ENCODE measurements at regions not wholly inside any gene's neighbourhood (a gene's known extent, or its start where the extent isn't known, plus 50 kb on each side); places are given as distances from the start of the nearest gene placed in this dataset.

DNA sequence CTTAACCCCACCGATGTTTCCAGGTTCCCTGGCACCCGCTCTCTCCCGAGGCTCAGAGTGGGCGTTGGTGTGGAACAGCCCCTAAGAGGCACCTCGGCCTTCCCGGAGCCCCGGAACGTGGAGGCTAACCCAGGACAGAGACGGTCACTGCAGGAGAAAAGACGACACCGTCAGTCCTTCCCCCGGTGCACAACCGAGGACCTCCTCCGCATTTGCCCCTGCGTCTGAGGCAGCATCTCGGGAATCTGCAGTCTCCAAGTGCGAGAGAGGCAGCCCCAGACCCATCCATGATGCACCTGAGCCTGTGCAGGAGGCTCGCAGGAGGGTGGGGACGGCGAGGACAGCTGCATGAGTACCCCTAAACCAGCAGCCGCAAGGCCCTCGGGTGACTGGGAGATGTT lies 204.9 kb upstream of the SALL3 start:
- no peak for DNase-seq

DNA sequence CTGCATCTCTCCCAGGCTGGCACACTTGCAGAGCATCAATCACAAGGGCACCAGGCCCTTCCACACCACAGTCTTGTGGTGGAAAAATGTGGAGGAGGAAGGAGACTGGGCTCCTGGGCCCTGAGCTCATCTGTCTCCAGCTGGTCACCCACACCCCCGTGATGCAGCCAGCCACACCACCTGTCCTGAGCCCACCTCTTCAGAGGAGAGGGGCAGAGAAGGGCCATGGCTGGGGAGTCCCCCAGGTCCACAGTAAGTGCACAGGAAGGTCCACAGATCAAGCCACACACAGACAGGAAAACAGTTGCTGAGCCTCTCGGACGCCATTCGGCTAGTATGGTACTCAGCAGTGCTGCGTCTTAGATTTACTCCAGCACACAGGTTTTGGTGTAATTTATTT lies 203.5 kb upstream of the SALL3 start:
- DNase-seq: no peak

DNA sequence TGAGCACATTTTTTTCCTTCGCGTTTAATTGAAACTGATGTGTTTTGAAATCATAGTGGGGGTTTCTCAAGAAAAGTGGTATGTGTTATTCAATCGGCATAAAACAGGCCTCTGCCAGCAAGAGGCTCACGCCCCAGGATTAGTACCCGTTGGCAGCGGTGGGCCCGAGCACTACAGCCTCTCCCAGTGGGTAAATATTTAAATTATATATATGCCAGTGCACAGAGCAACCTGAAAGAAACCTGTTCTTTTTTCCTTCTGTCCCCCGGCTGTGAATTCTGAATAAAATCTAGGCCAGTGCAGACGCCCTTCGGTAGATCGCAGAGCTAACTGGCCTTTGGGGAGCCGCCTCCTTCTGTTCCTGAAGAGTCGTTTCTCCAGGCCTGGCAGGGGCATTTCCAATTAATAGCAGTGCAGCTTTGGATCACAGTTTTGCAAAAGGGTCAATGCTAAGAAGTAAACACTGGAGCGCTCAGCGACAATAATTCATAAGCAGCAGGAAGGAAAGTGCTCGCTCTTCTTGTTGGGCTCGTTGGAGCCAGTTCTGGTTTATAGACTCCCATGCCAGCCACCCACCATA lies 202.8 kb upstream of the SALL3 start:
- peak in 1 of 58 donors; percentile 5 for DNase-seq

DNA sequence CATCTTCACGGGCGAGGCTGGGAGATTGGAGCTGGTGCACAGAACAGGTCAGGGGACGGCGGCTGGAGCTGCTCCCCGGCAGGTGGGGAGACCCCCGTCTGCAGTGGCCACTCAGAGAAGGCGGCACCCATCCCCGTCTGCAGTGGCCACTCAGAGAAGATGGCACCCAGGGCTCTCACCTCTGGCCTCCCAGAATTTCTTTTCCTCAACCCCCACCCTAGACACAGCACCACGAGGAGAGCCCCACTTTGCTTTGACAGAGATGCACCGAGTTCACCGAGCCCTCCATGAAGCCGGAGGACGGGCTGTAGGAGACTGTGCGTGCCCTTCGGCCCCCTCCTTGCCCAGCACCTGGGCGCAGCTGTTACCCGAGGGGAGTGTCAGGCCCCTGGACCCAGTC lies 201.6 kb upstream of the SALL3 start:
- no peak for DNase-seq

DNA sequence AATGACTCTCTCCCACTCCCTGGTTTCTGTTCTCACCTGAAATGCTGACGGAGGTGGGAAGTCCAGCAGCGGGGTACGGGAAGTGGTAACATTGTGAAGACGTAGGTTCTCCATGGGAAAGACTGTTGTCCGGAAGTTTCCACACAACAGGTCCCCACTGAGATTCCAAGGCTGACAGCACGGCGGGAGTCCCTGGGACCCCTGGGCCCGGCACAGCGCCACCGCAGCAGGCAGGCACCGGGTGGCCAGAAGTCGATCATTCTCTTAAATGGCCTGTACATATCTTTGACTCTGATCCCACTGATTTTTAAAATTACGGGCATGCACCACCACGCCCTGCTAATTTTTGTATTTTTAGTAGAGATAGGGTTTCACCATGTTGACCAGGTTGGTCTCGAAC lies 201.0 kb upstream of the SALL3 start:
- no peak for DNase-seq

DNA sequence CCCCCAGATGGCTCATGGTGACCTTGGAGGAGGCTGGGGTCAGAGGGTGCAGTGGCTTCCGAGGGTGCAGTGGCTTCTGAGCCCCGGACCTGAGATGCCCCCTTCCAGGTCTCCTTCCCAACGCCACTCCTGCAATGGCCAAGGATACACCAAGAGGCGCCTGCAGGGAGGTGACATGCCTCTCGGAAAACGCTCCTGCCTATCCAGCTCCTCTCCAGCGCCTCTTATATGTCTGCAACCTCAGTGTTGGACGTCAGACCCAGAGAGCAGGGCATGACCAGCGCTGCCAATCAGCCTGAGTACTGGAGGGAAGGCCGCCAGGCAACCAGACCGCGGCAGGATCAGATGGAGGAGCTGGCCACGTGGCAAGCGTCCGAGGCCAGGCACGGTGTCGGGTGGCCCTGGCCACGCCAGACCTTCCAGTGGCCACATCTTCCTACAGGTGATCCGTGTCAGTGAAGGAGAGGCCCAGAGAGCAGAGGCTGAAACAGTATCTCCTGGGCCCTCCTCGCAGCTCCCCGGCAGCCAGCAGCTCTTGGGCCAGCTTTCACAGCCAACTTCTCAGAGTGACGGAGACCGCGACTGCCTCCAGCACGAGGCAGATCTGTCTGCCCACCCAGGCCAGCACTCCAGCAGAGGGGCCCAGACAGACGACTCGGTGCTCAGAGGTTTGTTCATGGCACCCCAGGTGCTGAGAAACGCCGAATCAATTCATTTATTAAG lies 199.5 kb upstream of the SALL3 start:
- no peak for DNase-seq

DNA sequence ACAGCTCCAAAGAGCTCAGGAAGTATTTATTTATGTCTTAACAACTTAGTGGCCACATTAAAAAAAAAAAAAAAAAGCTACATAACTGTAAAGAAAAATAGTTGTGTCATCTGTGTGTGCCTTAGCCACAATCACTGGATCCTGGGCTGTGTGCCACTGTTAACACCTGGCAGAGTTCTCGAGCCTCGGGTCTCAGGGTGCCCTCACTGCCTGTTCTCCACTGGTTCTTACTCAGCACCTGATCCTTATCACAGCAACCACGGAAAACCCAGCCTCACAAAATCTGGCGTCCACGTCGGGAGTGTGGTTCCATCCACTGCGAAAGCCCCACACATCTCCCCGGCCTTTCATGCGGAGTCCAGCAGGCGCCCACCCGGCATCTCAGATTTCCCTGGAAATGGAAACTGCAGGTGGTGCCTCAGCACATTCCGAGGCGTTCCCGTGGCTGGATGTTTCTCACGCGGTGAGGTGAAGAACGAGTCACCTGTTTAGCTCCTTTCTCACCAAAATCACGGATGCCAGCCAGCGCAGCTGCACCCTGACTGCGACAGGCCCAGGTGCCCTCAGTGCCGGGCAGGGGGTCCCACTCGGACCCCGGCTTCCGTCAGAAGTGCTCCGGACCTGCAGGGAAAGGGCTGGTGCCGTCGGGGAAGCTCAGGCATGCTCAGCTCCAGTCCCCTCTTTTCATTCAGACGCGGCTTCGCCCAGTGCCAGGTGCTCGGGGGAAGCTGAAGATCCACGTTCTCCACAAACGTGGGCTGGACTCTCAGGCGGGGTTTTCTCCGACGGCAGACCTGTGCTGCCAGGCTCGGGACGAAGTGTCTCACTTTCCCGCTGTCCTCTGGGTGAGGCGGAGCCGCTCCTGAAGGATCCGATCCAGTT lies 198.7 kb upstream of the SALL3 start:
- no peak for DNase-seq

DNA sequence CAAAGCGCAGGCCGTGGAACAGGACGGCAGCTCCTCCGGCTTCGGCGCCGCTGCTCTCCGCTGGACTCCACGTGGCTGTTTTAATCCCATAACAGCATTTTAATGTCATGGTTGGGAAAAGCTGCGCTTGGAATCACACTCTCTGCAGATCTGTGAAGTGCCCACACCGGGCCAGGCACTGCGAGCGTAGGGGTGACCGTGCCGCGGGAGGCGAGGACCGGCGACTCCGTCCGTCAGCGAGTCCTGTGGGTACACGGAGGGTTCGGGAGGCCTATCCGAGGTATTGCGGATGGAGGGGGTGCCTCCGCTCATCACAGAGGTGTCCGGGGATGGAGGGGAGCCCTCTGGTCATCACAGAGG lies 198.0 kb upstream of the SALL3 start:
- DNase-seq: no peak

DNA sequence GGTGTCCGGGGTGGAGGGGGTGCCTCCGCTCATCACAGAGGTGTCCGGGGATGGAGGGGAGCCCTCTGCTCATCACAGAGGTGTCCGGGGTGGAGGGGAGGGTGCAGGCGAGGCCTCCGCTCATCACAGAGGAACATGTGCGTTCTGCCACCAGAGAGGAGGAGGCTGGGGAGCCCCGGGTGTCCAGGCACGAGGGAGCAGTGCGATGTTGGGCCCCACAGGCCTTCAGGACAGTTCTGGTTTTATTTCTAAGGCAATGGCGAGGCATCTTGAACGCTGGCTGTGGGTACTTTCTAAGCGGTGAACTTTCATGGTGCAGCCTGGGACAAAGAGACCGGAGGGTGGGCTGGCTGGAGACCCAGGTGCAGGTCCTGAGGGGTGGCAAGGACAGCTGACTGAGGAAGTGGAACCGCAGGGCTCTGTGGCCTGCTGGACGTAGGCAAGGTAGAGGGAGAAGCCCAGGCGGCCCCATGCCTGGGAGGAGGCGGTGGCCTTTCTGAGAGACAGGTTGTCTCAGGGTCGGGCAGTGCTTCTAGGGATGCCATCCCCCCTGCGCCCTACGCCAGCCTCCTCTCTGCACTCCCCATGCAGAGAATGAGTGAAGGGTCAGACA lies 196.6 kb upstream of the SALL3 start:
- no peak for DNase-seq

DNA sequence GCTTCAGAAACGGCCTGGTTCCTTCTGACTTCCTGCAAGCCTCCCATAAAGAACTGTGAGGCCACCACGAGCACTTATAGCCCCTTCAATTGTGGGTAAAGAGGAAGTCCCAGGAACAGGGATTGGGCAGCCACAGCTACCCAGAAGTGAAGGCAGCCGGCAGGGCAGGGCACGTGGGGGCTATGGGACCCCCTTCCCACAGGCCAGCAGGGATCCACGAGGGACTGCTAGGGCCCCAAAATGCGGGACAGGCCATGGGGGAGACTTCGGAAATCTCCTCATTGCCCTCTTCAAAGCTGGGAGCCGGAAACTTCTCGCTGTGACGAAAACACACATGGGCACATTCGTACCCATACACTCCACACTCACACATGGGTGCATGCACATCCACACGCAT lies 196.1 kb upstream of the SALL3 start:
- no peak for DNase-seq

DNA sequence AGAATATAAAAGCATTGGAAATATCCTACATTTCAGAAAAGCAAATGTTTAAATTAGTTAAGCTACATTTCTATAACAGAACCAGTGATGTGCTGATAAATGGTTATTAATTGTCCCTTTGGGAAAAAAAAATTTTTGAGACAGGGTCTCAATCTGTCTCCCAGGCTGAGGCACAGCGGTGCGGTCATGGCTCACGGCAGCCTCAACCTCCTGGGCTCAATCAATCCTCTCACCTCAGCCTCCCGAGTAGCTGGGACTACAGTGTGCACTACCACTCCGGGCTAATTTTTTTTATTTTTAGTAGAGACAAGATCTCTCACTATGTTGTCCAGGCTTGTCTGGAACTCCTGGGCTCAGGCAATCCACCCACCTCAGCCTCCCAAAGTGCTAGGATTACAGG lies 194.8 kb upstream of the SALL3 start:
- DNase-seq: no peak

DNA sequence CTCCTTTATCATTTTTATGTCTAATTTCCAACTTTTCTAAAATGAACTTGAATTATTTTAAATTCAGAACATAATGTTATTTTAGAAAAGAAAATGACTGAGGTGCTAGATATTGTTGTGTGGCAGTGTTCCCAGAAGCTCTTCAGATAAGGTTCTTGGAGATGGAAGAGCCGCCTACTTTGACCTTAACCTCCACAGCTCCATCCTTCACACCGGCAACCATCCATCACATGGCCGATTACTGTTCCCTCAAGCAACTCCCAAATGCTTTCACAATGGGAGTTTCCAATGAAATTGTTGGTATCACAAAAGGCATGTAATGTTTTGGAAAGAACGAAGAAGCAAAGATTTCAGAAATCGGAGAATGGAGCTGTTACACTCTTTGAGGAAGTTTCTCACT lies 193.9 kb upstream of the SALL3 start:
- DNase-seq: no peak

DNA sequence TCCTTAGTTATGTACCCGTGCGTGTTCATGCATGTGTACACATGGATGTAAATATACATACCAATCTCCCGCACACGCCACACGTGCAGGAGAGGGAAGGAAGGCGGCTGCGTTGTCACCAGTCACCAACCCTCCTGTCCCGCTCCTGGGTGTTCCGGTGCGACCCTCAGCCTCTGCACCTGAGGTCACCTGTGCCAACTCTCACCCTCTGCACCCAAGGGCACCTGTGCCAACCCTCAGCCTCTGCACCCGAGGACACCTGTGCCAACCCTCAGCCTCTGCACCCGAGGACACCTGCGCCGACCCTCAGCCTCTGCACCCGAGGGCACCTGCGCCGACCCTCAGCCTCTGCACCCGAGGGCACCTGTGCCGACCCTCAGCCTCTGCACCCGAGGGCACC lies 192.8 kb upstream of the SALL3 start:
- DNase-seq: no peak

DNA sequence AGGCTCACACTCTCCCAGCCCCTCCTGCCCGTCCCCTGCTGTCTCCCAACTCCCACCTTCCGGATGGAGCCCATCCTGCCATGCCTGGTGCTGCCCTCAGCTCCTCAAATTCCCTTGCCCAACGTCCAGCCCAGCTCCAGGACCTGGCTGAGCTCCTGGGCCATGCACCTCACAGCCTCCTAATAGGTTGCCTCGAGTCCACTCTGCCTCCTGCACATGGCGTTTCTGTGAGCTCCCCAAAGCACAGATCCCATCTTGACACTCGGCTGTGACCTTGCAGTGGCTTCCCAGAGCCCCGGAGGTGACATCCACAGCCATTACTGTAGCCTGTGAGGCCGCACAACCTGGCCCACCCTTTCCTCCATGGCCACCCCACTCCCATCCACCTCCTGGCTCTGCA lies 191.9 kb upstream of the SALL3 start:
- DNase-seq: no peak

DNA sequence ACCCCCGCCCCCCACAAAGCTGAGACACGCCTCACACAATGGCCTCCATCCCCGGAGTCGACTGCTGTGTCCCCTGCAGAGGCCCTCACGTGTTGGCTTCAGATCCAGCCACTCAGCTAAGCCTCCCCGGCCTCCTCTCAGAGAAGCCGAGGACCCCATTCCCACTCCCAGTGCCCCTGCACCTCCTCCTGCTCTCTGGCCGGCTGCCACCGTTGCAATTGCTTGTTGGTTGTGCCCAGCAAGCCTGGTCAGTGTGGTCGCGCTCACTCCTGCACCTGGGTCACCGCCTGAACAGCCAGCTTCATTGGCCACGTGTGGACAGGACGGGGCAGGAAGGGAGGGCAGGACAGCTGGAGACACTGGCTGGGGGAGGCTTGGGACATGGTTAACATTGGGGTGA lies 191.5 kb upstream of the SALL3 start:
- no peak for DNase-seq

DNA sequence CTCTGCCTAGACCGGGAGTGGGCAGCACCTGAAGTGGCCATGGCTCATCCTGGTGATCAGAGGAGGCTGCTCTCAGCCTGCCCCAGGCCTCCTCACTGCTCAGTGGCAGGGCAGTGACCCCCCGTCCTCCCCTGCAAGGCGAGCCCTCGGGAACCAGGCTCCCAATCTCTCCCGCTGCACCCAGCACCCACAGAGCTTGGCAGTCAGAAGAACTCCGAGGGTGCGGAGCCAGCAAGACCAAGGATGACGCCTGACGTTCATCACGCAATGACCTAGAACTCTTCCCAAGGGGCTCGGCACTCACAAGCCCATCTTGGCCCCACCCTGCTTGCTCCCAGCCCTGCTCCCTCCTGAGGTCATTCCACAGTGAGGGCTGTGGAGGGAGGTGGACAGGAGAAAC lies 189.8 kb upstream of the SALL3 start:
- no peak for DNase-seq

DNA sequence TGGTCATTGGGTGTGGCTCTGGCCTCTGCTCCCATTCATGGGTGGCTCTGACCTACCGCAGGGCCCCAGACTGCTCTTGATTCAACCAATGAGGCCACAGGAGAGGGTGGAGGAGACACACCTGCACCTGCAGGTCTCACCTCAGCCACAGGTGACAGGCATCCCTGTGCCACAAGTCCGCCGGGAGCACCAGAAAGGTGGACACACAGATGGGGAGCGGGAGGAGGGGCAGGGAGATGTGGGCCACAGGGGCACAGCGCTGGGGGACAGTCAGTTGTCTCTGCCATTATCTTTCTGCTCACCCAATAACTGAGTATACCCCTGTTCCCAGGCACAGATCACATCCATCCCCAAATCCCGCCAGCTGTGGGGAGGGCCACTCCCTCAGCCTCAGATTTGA lies 189.1 kb upstream of the SALL3 start:
- DNase-seq: no peak

DNA sequence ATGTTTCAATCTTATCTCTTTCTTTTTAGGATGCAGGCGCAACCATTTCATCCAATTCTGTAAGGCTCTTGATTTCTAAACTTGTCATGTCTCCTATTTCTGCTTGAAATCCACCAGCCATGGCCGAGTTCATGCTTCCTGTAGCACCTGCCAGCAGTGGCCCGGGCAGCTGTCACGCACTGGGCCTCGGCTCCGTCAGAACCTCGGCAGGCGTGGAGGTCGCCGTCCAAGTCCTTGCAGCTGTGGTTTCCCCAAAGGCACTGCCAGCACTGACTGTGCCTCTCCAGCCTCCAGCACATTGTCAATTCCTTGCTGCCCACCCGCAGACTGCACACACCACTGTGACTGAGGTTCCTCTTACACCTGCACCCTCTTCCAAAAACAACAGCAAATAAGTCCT lies 188.7 kb upstream of the SALL3 start:
- peak in 1 of 58 donors; percentile 9 for DNase-seq

DNA sequence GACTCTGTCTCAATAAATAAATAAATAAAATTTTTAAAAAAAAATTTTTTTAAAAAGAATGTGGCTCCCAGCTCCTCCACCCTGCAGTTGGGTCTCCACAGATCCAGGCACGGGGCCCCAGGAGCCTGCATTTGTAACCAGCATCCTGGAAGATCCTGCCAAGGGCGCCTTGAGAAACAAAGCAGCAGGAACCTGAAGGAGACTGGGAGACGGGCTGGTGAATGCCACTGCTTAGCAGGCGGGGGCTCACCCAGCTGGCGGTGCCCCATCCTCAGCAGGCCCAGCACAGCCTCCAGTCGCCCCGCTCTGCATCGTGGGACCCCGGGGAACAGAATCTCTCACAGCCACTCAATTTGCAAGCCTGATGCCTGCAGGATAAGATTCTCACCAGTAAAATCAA lies 187.5 kb upstream of the SALL3 start:
- no peak for DNase-seq

DNA sequence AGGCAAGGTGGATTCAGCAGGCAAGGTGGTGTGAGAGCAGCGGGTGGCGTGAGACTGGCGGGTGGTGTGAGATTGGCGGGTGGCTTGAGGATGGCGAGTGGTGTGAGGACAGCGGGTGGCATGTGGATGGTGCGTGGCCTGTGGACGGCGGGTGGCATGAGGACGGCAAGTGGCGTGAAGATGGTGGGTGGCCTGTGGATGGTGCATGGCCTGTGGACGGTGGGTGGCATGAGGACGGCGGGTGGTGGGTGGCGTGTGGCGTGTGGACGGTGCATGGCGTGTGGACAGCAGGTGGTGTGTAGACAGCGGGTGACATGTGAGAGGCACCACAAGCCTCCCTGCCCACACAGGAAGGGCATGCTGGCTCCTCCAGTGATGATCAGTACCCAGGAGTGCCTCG lies 186.9 kb upstream of the SALL3 start:
- DNase-seq: no peak

DNA sequence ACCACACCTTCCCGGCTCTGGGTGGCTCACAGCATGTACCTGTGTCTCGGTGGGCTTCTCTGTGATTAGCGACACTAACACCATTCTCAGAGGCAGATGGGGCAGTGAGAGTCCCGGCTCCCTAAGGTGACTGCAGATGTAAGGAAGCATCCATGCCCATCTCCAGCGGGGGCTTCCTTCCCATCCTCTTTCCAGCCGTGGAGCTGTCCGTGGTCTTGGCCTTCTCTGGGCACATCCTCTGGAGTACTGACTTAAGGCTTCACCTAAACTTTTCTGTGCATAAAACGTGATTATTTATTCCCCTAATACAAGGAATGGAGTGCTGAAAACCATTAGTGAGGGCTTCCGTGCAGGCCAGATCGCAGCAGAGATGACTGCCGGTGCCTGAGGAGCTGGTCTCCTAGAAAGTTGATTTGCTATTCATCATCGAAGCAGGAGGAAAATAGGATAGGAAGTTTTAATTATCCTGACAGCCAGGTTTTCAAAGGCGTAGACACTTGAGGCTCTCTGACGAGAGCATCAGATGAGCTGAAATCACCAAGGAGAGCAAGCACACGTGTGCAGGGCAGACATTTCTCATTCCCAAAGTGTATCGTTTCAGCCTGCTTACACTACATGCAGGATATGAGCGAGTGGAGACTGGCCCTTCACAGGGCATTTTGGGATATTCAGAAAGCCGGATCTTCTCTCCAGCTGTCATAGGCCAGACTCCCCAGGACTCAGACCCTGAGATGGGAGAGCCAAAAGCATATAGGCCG lies 186.1 kb upstream of the SALL3 start:
- no peak for DNase-seq

DNA sequence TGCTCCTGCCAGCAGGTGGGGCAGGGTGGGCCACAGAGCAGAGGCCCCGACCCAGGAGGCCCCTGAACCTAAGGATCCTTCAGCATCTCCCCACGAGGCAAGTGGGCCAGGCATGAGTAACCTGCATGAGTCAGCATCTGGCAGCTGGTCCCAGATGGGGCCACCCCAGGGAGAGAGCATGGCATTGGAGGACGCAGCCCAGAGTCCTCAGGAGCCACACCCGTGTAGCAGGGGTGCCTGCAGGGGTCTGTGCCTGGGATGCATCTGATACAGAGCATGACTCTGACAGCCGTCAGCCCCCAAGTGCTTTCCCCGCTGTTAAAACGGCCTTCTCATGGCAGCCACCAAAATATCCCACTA lies 185.6 kb upstream of the SALL3 start:
- no peak for DNase-seq
